Liver (tissue), 2 donors: ENCODE measurements at regions not wholly inside any gene's neighbourhood (a gene's known extent, or its start where the extent isn't known, plus 50 kb on each side); places are given as distances from the start of the nearest gene placed in this dataset.

Experiments used
- TF ChIP-seq, protein P1 (sequence below): fragments of 150-350 bp; IDR thresholded peaks from 2 replicates; pipeline ENCODE4 v1.5.1; 2017; ENCODE audit warnings: improper control_type of control experiment, low read depth, low read length; ENCODE audit not compliant: missing input control
- TF ChIP-seq, protein P2 (sequence below): IDR thresholded peaks from 2 replicates; pipeline ENCODE4 v1.6.1; 2016; ENCODE audit warnings: antibody characterized with exemption
- donor health status: healthy.

DNA sequence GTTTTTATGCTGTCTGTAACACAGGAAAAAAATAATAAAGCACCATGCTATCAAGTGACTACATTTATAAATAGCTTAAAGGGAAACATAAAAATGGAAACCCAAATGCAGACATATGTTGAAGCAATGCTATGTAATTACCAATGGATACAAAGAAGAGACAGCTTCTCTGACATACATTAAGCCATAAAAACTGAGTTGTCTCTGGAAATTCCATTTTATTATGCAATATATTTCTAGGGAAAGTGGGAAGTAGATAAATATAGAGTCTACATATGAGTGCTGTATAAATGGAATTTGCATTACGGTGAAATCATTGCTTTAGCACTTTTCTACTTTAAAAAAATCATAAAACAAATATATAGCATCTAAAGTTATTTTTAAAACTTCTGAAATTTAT, 135.2 kb upstream of the COL11A1 start:
- TF ChIP-seq, protein P1, sequence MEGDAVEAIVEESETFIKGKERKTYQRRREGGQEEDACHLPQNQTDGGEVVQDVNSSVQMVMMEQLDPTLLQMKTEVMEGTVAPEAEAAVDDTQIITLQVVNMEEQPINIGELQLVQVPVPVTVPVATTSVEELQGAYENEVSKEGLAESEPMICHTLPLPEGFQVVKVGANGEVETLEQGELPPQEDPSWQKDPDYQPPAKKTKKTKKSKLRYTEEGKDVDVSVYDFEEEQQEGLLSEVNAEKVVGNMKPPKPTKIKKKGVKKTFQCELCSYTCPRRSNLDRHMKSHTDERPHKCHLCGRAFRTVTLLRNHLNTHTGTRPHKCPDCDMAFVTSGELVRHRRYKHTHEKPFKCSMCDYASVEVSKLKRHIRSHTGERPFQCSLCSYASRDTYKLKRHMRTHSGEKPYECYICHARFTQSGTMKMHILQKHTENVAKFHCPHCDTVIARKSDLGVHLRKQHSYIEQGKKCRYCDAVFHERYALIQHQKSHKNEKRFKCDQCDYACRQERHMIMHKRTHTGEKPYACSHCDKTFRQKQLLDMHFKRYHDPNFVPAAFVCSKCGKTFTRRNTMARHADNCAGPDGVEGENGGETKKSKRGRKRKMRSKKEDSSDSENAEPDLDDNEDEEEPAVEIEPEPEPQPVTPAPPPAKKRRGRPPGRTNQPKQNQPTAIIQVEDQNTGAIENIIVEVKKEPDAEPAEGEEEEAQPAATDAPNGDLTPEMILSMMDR, result no peak
- TF ChIP-seq, protein P2, sequence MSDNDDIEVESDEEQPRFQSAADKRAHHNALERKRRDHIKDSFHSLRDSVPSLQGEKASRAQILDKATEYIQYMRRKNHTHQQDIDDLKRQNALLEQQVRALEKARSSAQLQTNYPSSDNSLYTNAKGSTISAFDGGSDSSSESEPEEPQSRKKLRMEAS, result no peak
